Epithelial cell of proximal tubule (primary cell): ENCODE measurements at regions not wholly inside any gene's neighbourhood (a gene's known extent, or its start where the extent isn't known, plus 50 kb on each side); places are given as distances from the start of the nearest gene placed in this dataset.
"Not testable (repeated sequence)": the region's sequence is repeated elsewhere in the genome, so short reads cannot be mapped to it uniquely, and the experiment has no call there.

ENCODE experiments used
- DNase-seq: peaks from one replicate; pipeline ENCODE4 v3.0.0-alpha.2; 2011; ENCODE audit warnings: low read depth
- H3K4me3 ChIP-seq: 2 replicates; pipeline ENCODE4 v1.5.1; 2011; ENCODE audit warnings: low read depth, mild to moderate bottlenecking, low read length
- TF ChIP-seq, protein P1 (sequence below): conservative IDR thresholded peaks from 2 replicates; pipeline ENCODE4 v1.5.1; 2012; ENCODE audit warnings: low read depth, mild to moderate bottlenecking, low read length

DNA sequence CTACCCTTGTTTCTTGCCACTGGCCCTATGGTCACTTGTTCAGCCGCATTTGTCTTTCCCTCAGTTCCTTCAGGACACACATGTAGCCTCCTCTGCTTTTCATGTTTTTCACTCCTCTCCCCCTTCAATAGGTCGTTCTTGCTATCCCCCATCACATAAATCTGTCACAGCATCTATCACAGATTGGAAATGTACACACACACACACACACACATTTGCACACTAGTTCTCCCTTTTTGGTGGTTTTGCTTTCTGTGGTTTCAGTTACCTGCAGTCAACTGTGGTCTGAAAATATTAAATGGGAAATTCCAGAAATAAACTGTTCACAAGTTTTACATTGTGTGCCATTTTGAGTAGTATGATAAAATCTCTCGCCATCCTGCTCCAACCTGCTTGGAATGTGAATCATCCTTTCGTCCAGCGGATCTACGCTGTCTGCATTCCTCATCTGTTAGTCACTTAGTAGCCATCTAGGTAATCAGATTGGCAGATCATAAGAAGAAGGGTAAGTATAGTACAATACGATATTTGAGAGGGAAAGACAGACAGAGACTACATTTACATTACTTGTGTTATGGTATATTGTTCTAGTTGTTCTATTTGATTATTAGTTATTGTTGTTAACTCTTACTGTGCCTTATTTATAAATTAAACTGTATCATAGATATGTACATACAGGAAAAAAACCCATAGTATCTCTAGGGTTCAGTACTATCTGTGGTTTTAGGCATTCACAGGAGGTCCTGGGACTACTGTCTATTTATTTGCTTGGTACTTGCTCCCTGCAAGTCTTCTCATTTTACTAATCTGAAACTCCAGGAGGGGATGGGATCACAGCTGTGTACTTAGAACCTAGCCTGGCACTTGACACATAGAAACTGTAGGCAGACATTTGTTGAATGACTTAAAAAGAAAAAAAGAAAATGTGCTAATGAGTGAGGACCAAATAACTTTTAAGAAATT lies 86.1 kb upstream of the PNPT1 start:
- TF ChIP-seq, protein P1, sequence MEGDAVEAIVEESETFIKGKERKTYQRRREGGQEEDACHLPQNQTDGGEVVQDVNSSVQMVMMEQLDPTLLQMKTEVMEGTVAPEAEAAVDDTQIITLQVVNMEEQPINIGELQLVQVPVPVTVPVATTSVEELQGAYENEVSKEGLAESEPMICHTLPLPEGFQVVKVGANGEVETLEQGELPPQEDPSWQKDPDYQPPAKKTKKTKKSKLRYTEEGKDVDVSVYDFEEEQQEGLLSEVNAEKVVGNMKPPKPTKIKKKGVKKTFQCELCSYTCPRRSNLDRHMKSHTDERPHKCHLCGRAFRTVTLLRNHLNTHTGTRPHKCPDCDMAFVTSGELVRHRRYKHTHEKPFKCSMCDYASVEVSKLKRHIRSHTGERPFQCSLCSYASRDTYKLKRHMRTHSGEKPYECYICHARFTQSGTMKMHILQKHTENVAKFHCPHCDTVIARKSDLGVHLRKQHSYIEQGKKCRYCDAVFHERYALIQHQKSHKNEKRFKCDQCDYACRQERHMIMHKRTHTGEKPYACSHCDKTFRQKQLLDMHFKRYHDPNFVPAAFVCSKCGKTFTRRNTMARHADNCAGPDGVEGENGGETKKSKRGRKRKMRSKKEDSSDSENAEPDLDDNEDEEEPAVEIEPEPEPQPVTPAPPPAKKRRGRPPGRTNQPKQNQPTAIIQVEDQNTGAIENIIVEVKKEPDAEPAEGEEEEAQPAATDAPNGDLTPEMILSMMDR: no peak
- DNase-seq: peak; percentile 86
- no peak overlapping the region for H3K4me3 ChIP-seq

DNA sequence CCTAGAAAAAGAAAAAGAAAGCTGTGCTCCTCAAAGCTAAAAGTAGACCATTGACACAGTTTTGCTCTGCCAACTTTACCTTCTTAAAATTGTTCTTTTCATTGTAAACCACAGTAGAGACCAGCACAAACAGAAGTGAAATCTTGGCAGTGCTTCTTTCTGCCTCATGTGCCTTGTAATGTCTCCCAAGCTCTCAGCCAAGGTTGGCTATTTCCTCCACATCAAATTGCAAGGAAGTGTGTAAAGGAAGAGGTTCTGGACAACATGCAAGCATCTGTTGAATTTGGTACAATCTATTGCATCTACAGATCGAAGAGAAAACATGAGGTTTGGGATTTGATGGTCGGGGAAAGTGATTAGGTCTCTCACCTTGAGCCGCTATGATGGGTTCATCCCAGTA lies 83.3 kb upstream of the PNPT1 start:
- no peak for DNase-seq
- no peak overlapping the region for H3K4me3 ChIP-seq
- TF ChIP-seq, protein P1: no peak

DNA sequence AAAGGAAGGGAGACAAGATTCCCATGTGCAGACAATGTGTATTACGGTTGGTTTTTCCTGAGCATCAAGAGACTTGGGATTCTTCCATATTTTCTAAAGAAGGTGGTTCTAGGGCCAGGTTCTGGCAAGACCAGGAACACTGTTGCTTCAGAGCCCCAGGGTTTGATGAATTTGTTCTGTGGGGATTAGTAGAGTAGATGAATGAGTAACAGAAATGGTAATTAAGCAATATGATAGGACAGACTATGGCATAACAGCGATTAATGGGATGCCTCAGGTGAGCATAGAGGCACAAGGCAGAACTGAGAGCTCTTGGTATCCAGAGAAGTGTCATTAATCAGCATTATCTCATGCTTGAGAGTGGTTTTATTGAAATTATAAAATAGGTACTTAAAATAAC lies 82.8 kb upstream of the PNPT1 start:
- TF ChIP-seq, protein P1: no peak
- DNase-seq: no peak
- no peak overlapping the region for H3K4me3 ChIP-seq

DNA sequence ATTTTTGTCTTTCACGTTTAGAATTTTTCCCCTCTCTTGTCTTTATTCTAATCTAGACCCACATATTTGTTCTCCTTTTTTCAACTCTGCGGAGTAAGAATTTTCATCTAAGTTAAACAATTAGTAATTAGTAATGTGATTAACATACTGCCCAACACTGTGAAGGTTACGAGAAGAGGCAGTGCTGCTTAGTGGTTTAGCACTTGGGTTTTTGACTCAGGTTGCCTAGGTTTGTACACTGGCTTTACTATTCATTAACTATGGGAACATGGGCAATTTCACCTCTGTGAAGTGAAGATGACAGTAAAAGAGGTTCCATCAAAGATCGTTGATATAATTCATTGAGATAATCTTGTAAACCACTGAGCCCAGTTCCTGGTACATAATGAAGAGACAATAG lies 82.2 kb upstream of the PNPT1 start:
- no peak overlapping the region for H3K4me3 ChIP-seq
- TF ChIP-seq, protein P1: no peak
- no peak for DNase-seq

DNA sequence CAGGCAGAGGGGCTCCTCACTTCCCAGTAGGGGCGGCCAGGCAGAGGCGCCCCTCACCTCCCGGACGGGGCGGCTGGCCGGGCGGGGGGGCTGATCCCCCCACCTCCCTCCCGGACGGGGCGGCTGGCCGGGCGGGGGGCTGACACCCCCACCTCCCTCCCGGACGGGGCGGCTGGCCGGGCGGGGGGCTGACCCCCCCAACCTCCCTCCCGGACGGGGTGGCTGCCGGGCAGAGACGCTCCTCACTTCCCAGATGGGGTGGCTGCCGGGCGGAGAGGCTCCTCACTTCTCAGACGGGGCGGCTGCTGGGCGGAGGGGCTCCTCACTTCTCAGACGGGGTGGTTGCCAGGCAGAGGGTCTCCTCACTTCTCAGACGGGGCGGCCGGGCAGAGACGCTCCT lies 80.0 kb upstream of the PNPT1 start:
- not testable (repeated sequence) for H3K4me3 ChIP-seq

DNA sequence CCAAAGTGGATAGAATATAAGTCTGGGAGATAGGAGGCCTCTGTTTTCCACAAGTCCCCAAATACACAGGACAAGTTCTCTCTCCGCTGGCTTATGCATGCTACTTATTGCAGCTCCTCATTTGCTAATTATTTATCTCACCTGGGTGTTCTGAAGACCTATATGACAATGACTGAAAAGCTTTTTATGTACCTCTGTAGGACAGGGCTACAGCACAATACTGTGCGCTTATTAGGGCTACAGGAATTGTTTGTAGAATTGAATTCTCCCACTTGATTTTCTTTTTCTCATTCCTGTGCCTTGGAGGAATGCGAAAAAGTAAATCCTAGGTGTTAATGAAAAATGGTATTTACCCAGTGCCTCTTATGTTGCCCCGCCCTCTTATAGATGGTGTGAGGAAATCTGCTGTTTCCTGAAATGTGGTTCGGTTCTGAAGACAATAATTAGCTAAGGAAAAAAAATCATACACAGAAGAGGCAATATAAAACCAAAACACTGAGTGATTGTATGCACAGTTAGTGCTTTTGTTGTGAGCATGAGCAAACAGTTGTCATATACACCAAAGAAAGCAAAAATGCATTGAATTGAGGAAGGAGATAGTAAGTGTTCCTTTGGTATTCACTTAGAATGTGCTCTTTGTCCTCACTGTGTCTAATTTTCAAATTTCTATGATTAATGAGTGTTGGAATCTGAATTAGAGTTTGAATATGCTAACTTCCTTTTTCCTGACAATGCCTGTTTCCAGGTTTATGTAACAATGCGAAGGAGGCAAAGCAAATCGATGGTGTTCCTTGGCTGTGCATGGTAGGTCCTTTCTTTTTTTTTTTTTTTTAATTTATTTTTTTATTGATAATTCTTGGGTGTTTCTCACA lies 78.7 kb upstream of the PNPT1 start:
- no peak overlapping the region for H3K4me3 ChIP-seq
- no peak for DNase-seq
- TF ChIP-seq, protein P1: no peak

More for the DNA sequence above, 80.0 kb upstream of the PNPT1 start:
- not testable (repeated sequence) for DNase-seq

DNA sequence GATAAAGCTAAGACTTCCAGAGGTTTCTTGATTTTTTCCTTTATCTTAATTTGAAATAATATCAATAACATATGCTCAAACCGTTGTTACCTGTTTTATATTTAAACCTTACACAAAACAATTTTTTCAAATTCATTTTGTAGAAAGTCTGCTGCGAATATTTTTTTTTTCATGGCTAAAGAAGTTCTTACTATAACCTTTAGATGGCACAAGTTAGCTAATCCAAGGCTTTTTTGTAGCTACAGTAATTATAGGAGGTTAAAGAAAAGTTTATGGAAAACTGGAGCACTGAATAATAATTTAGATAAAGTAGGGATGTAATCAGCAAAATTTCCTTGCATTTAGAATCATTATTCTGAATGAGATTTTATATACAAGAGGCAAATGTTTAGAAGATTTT lies 78.0 kb upstream of the PNPT1 start:
- TF ChIP-seq, protein P1: peak; percentile 66
- no peak overlapping the region for H3K4me3 ChIP-seq
- no peak for DNase-seq
